ENCODE measurements at regions not wholly inside any gene's neighbourhood (a gene's known extent, or its start where the extent isn't known, plus 50 kb on each side); places are given as distances from the start of the nearest gene placed in this dataset.

DNA sequence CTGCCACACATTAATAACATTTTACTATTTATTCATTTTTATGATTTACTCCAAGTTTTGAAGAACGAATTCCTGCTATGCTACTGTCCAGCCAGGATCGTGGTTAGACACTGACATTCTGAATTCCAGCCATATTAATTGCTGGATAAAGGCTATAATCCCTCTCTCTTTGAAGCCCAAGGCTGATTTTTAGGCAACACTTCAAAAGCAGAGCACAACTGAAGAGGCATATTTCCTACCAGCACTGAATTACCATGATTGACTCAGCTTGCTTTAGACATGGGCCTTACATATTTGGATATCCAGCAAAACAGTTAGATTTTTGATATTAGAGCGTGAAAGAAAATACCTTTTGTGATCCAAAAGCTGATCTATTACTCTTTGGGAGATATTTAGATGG is 205.0 kb downstream of the ZIC1 start:
- no peak for TF ChIP-seq EZH2phosphoT487 (IDR thresholded peaks at IDR 0.05; ENCODE audit: borderline replicate concordance, low read length)
- TF ChIP-seq, protein P1, sequence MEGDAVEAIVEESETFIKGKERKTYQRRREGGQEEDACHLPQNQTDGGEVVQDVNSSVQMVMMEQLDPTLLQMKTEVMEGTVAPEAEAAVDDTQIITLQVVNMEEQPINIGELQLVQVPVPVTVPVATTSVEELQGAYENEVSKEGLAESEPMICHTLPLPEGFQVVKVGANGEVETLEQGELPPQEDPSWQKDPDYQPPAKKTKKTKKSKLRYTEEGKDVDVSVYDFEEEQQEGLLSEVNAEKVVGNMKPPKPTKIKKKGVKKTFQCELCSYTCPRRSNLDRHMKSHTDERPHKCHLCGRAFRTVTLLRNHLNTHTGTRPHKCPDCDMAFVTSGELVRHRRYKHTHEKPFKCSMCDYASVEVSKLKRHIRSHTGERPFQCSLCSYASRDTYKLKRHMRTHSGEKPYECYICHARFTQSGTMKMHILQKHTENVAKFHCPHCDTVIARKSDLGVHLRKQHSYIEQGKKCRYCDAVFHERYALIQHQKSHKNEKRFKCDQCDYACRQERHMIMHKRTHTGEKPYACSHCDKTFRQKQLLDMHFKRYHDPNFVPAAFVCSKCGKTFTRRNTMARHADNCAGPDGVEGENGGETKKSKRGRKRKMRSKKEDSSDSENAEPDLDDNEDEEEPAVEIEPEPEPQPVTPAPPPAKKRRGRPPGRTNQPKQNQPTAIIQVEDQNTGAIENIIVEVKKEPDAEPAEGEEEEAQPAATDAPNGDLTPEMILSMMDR (IDR thresholded peaks at IDR 0.05; ENCODE audit: low read depth, low read length, poor library complexity, severe bottlenecking): no peak
